GM23248 (cell line): ENCODE measurements at regions not wholly inside any gene's neighbourhood (a gene's known extent, or its start where the extent isn't known, plus 50 kb on each side); places are given as distances from the start of the nearest gene placed in this dataset.

Source experiments
- DNase-seq: peaks from one replicate; pipeline ENCODE4 v3.0.0-alpha.2; 2015
- H2AFZ ChIP-seq: fragments of 200-600 bp; sonication (generic); 2 replicates; pipeline ENCODE4 v1.6.1; 2016; ENCODE audit warnings: antibody characterized with exemption
- H3F3A ChIP-seq: fragments of 200-600 bp; sonication (generic); 2 replicates; pipeline ENCODE4 v1.6.1; 2016; ENCODE audit warnings: mild to moderate bottlenecking, antibody characterized with exemption, mixed run types; ENCODE audit not compliant: insufficient read depth
- H3K27ac ChIP-seq: fragments of 200-600 bp; sonication (generic); 2 replicates; pipeline ENCODE4 v1.5.1; 2016; ENCODE audit warnings: mild to moderate bottlenecking
- H3K27me3 ChIP-seq: fragments of 200-600 bp; sonication (generic); replicated peaks from 2 replicates; pipeline ENCODE4 v1.6.1; 2016; ENCODE audit warnings: mild to moderate bottlenecking; ENCODE audit not compliant: insufficient read depth
- H3K36me3 ChIP-seq: fragments of 200-600 bp; sonication (generic); 2 replicates; pipeline ENCODE4 v1.6.1; 2016; ENCODE audit warnings: low read depth, mild to moderate bottlenecking
- H3K4me1 ChIP-seq: fragments of 200-600 bp; sonication (generic); 2 replicates; pipeline ENCODE4 v1.6.1; 2016; ENCODE audit warnings: mild to moderate bottlenecking; ENCODE audit not compliant: insufficient read depth
- H3K4me2 ChIP-seq: fragments of 200-600 bp; sonication (generic); one replicate; pipeline ENCODE4 v1.6.1; 2016; ENCODE audit warnings: mild to moderate bottlenecking; ENCODE audit not compliant: unreplicated experiment
- H3K4me3 ChIP-seq: fragments of 200-600 bp; sonication (generic); 2 replicates; pipeline ENCODE4 v1.5.1; 2016; ENCODE audit warnings: mild to moderate bottlenecking
- H3K79me2 ChIP-seq: fragments of 200-600 bp; sonication (generic); 2 replicates; pipeline ENCODE4 v1.6.1; 2016; ENCODE audit warnings: mild to moderate bottlenecking; ENCODE audit not compliant: insufficient read depth
- H3K9ac ChIP-seq: fragments of 200-600 bp; sonication (generic); 2 replicates; pipeline ENCODE4 v1.6.1; 2016; ENCODE audit warnings: mild to moderate bottlenecking
- H3K9me2 ChIP-seq: fragments of 200-600 bp; sonication (generic); 2 replicates; pipeline ENCODE4 v1.6.1; 2016; ENCODE audit warnings: mixed run types, mild to moderate bottlenecking, moderate library complexity; ENCODE audit not compliant: insufficient read depth
- H3K9me3 ChIP-seq: fragments of 200-600 bp; sonication (generic); one replicate; pipeline ENCODE4 v1.6.1; 2017; ENCODE audit warnings: low read depth
- H4K20me1 ChIP-seq: fragments of 200-600 bp; sonication (generic); 2 replicates; pipeline ENCODE4 v1.6.0; 2016; ENCODE audit not compliant: insufficient read depth
- EZH2 ChIP-seq: fragments of 200-600 bp; sonication (generic); IDR thresholded peaks from 2 replicates; pipeline ENCODE4 v1.6.1; 2018; ENCODE audit warnings: antibody characterized with exemption, mild to moderate bottlenecking; ENCODE audit not compliant: insufficient read depth, poor library complexity, severe bottlenecking
- EZH2phosphoT487 ChIP-seq: fragments of 200-600 bp; sonication (generic); IDR thresholded peaks from 2 replicates; pipeline ENCODE4 v1.6.1; 2018; ENCODE audit warnings: antibody characterized with exemption, moderate library complexity, mild to moderate bottlenecking, low read depth; ENCODE audit not compliant: insufficient read depth
- WGBS, 2 experiments: methylation state at CpG; one replicate each; pipeline ENCODE4 v1.1.6; 2015 to 2017; ENCODE audit warnings: low lambda C conversion rate in 2 of 2, low coverage in 1 of 2; ENCODE audit errors: missing lambda C conversion rate in 2 of 2; 5-methylcytosine and 5-hydroxymethylcytosine counted together
- in situ Hi-C: fragments of 300-500 bp; cut with MboI; formaldehyde crosslinking; loops from 2 replicates; pipeline ENCODE4 v1.15.0; 2020

DNA sequence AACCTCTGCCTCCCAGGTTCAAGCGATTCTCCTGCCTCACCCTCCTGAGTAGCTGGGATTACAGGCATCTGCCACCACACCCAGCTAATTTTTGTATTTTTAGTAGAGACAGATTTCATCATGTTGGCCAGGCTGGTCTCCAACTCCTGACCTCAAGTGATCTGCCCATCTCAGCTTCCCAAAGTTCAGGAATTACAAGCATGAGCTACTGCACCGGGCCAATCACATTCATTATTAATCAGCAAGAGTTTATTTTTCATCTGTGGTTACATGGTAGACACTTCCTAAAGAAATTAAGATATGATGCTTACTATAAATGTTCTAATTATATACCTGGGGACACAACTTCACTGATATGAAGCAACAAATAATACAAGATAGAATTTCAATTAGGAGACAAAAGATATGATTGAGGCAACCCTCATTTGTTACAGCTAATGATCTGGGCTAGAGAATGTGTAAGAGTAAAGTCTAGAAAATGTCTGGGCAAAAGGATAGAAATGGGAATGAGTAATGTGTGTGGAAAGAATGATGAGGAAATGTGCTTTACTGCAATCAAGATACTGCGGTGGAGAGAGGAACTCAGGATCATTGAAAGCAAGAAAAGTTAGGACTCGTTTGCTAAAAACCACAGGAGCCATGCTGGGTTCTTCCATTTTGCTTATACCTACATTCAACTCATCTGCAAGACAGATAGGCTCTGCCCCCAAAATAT, 366.8 kb downstream of the ZIC1 start:
- peak overlapping the region; percentile 69 for H3K27ac ChIP-seq
- peak; percentile 86 for DNase-seq
- no peaks in the 10 kb centered on the region for H3K79me2 ChIP-seq

DNA sequence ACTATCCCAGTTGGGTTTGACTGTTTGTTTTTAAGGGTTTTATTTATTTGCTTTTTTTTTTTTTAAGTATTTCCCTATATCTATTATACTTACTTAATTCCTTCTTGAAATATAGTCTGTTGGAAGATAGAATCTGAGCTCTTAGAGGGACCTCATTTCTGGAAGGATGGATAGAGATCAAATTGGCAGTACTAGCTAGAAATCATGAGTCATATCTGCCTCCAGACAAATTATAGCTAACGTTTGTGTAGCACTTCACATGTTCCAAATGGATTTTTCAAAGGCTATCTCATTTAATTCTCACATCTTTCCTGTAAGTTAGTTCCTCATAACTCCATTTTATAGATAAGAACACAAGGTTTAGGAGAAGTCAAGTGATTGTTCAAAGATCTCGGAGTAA, 384.7 kb downstream of the ZIC1 start:
- Histone ChIP-seq H3K79me2 (no peaks in the 10 kb centered on the region), H2AFZ (no peak overlapping the region), H3K9me2 (no peaks in the 10 kb centered on the region), H3K9me3 (no peaks in the 10 kb centered on the region), H3K36me3 (no peaks in the 10 kb centered on the region), H3K4me3 (no peak overlapping the region), H3K4me2 (no peak overlapping the region), H3F3A (no peaks in the 10 kb centered on the region), H3K27ac (no peak overlapping the region), H3K9ac (no peak overlapping the region), H3K4me1 (no peaks in the 10 kb centered on the region), H4K20me1 (no peaks in the 10 kb centered on the region), H3K27me3 (no peaks in the 10 kb centered on the region)
- 50 to 51% methylated on average over 2 of the region's 2 CpGs for WGBS, 2 experiments
- TF ChIP-seq EZH2phosphoT487 (no peak), EZH2 (no peak)
- in situ Hi-C loops = no loop called here
- peak; percentile 41 for DNase-seq

More for the DNA sequence above, 366.8 kb downstream of the ZIC1 start:
- TF ChIP-seq EZH2 (no peak), EZH2phosphoT487 (no peak)
- Histone ChIP-seq H3K27me3 (no peaks in the 10 kb centered on the region), H3F3A (peaks cover 29% of the 10 kb centered on the region), H3K4me2 (peak overlapping the region; percentile 43), H3K9me2 (no peaks in the 10 kb centered on the region), H3K36me3 (no peaks in the 10 kb centered on the region), H3K9ac (no peak overlapping the region), H4K20me1 (no peaks in the 10 kb centered on the region), H3K9me3 (no peaks in the 10 kb centered on the region), H3K4me3 (no peak overlapping the region), H2AFZ (0 out of 2 replicates have a peak overlapping the region, but pooled peaks have one; percentile 23), H3K4me1 (peaks cover 42% of the 10 kb centered on the region)
- in situ Hi-C loops = no loop called here
- WGBS, 2 experiments = 6 to 11% methylated on average over 4 of the region's 4 CpGs

DNA sequence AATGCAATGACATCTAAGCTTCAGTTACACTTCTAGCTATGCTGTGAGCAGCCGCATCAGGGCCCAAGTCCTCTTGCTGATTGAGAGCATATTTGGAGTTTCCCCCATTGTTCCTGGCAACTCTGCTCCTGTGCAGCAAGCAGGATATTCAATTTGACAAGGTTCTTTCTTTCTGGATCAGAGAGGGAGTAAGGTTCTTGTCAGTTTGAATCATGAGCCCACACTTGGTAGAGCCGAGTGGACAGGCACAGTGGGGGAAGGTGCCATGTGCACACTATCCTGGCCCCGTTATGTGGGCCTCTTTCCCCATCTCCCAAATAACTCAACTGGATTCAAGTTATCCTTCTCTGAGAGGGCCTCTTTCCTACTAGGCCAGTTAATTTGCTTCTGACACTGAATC, 385.4 kb downstream of the ZIC1 start:
- no peak overlapping the region for H3K27ac ChIP-seq
- H3K79me2 ChIP-seq = no peaks in the 10 kb centered on the region
- TF ChIP-seq EZH2phosphoT487 = no peak
- TF ChIP-seq EZH2 = no peak
- no peak overlapping the region for H3K4me2 ChIP-seq
- no peaks in the 10 kb centered on the region for H3F3A ChIP-seq
- H4K20me1 ChIP-seq = no peaks in the 10 kb centered on the region
- no peak overlapping the region for H2AFZ ChIP-seq
- in situ Hi-C loops = no loop called here
- DNase-seq = no peak
- H3K9me2 ChIP-seq = no peaks in the 10 kb centered on the region
- no peak overlapping the region for H3K4me3 ChIP-seq
- H3K9ac ChIP-seq = no peak overlapping the region
- no peaks in the 10 kb centered on the region for H3K36me3 ChIP-seq
- H3K4me1 ChIP-seq = no peaks in the 10 kb centered on the region
- H3K27me3 ChIP-seq = no peaks in the 10 kb centered on the region
- WGBS, 2 experiments = 70 to 91% methylated on average over 3 of the region's 3 CpGs
- no peaks in the 10 kb centered on the region for H3K9me3 ChIP-seq

DNA sequence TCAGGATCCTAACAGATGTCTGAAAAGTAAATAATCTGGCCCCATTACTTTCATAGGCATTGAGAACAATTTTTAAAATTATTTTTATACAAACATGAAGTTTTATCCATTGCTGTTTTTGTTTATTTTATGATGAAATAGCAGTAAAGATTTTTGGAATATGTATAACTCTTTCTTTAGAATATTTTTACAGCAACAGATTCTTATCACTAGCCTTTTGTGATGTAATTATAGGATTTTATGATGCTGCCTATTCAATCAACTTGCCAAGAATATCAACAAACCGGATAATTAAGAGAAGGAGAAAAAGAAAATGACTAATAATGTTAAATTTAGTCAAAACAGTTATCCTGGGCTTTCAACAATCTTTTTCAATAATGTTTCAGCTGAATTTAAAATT, 386.3 kb downstream of the ZIC1 start:
- 31 to 33% methylated on average over 1 of the region's 1 CpG for WGBS, 2 experiments
- H3F3A ChIP-seq = no peaks in the 10 kb centered on the region
- no peak overlapping the region for H3K4me3 ChIP-seq
- in situ Hi-C loops = no loop called here
- H3K4me1 ChIP-seq = no peaks in the 10 kb centered on the region
- no peak overlapping the region for H3K9ac ChIP-seq
- no peak for TF ChIP-seq EZH2
- TF ChIP-seq EZH2phosphoT487 = no peak
- no peaks in the 10 kb centered on the region for H3K36me3 ChIP-seq
- H2AFZ ChIP-seq = no peak overlapping the region
- H4K20me1 ChIP-seq = no peaks in the 10 kb centered on the region
- no peak overlapping the region for H3K4me2 ChIP-seq
- H3K27me3 ChIP-seq = no peaks in the 10 kb centered on the region
- H3K9me2 ChIP-seq = no peaks in the 10 kb centered on the region
- no peaks in the 10 kb centered on the region for H3K9me3 ChIP-seq
- no peak overlapping the region for H3K27ac ChIP-seq
- no peak for DNase-seq
- no peaks in the 10 kb centered on the region for H3K79me2 ChIP-seq

DNA sequence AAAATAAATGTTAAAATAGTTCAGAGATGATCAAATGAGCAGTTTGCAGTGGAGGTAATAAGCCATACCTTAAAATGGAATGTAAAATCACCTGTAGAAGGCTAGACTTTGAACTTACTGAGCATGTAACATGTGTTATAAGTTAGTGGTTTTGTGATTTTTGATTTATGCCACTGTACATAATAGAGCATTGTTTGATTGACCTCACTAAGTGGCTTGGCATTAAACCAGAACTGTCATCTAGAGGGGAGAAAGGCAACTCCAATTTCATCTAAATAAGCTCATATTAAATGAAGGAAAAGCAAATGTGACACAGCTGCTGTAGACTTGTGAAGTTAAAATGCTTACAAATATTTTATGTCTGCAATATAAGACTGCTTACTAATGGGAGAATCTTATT, 387.9 kb downstream of the ZIC1 start:
- Histone ChIP-seq H3K36me3 (no peaks in the 10 kb centered on the region), H3K79me2 (no peaks in the 10 kb centered on the region), H3K9me2 (no peaks in the 10 kb centered on the region), H4K20me1 (no peaks in the 10 kb centered on the region), H3K27ac (no peak overlapping the region), H2AFZ (no peak overlapping the region), H3K9ac (no peak overlapping the region), H3K9me3 (no peaks in the 10 kb centered on the region), H3K4me2 (no peak overlapping the region), H3F3A (no peaks in the 10 kb centered on the region), H3K4me3 (no peak overlapping the region), H3K27me3 (no peaks in the 10 kb centered on the region), H3K4me1 (no peaks in the 10 kb centered on the region)
- TF ChIP-seq EZH2 (no peak), EZH2phosphoT487 (no peak)
- no peak for DNase-seq
- in situ Hi-C loops = no loop called here
